Endothelial cell of umbilical vein (primary cell): ENCODE measurements at regions not wholly inside any gene's neighbourhood (a gene's known extent, or its start where the extent isn't known, plus 50 kb on each side); places are given as distances from the start of the nearest gene placed in this dataset.

Experiments
- BruUV-seq: library from RNA; stranded (reverse); fragments of 400-500 nt; replicated peaks from 2 replicates; lab custom pipeline; 2021; lab: Mats Ljungman, UMichigan
- CTCF ChIA-PET: fragments of 300-600, 350-600 bp; sonication (Branson Sonifier 250); formaldehyde crosslinking; loops from one replicate; lab custom pipeline; 2021; ENCODE audit warnings: antibody characterized with exemption, inconsistent platforms; lab: Charles Lee
- POLR2A ChIA-PET: fragments of 300-600, 350-600 bp; sonication (Branson Sonifier 250); formaldehyde crosslinking; loops from one replicate; lab custom pipeline; 2021; ENCODE audit warnings: antibody characterized with exemption, inconsistent platforms; lab: Charles Lee
- DNase-seq: peaks from one replicate; pipeline ENCODE4 v3.0.0-alpha.2; 2011; ENCODE audit warnings: low read depth, low spot score
- FAIRE-seq: peaks from 2 replicates; lab custom pipeline; 2011; peaks lifted over from hg19 to GRCh38; lab: Jason Lieb, UNC
- H2AFZ ChIP-seq: 2 replicates; pipeline ENCODE4 v1.6.0; 2012; ENCODE audit warnings: low read depth, low read length, control low read depth, inconsistent platforms
- H3K27ac ChIP-seq: 2 replicates; pipeline ENCODE4 v1.5.1; 2011; ENCODE audit warnings: low read depth, mild to moderate bottlenecking, control low read depth, low read length, moderate library complexity; ENCODE audit not compliant: insufficient read depth
- H3K27me3 ChIP-seq, 2 experiments: 2 replicates each; pipeline versions ENCODE4 v1.6.0 to v1.6.1; 2011; ENCODE audit warnings: low read length in 2 of 2, mixed read lengths in 1 of 2; ENCODE audit not compliant: control insufficient read depth in 2 of 2, insufficient read depth in 2 of 2
- H3K36me3 ChIP-seq, 2 experiments: 2 replicates in 1 of 2; 3 replicates in 1 of 2; pipeline ENCODE4 v1.5.1; 2011; ENCODE audit warnings: low read length in 2 of 2, mild to moderate bottlenecking in 1 of 2, moderate library complexity in 1 of 2; ENCODE audit not compliant: control insufficient read depth in 2 of 2, insufficient read depth in 2 of 2; ENCODE audit errors: extremely low read depth in 1 of 2
- H3K4me1 ChIP-seq: 3 replicates; pipeline ENCODE4 v1.5.1; 2011; ENCODE audit warnings: mild to moderate bottlenecking, low read length; ENCODE audit not compliant: control insufficient read depth, insufficient read depth; ENCODE audit errors: extremely low read depth
- H3K4me2 ChIP-seq: 2 replicates; pipeline ENCODE4 v1.6.1; 2011; ENCODE audit warnings: low read length, control low read depth, mixed read lengths; ENCODE audit not compliant: insufficient read depth
- H3K4me3 ChIP-seq, 3 experiments: fragments of 200-600 bp in 1 of 3; sonication (generic), shearing (Covaris generic) in 1 of 3; replicated peaks in 1 of 3; 2 replicates each; pipeline ENCODE4 v1.5.1; 2011 to 2016; ENCODE audit warnings: control low read depth in 3 of 3, low read length in 3 of 3, mild to moderate bottlenecking in 2 of 3, inconsistent platforms in 1 of 3, low read depth in 1 of 3, moderate library complexity in 1 of 3; ENCODE audit not compliant: insufficient read depth in 1 of 3
- H3K79me2 ChIP-seq: 2 replicates; pipeline ENCODE4 v1.6.0; 2012; ENCODE audit warnings: low read length, inconsistent platforms; ENCODE audit not compliant: control insufficient read depth, insufficient read depth
- H3K9ac ChIP-seq: replicated peaks from 2 replicates; pipeline ENCODE3; 2011; ENCODE audit warnings: low read length, control low read depth; ENCODE audit not compliant: insufficient read depth; ENCODE audit errors: extremely low read depth
- H3K9me1 ChIP-seq: replicated peaks from 3 replicates; pipeline ENCODE4 v1.6.0; 2011; ENCODE audit warnings: mild to moderate bottlenecking, low read length; ENCODE audit not compliant: control insufficient read depth, insufficient read depth; ENCODE audit errors: extremely low read depth
- H3K9me3 ChIP-seq: replicated peaks from 2 replicates; pipeline ENCODE4 v1.5.1; 2012; ENCODE audit warnings: low read length, inconsistent platforms; ENCODE audit not compliant: control insufficient read depth, insufficient read depth
- H4K20me1 ChIP-seq: replicated peaks from 2 replicates; pipeline ENCODE3; 2011; ENCODE audit warnings: mild to moderate bottlenecking, low read length; ENCODE audit not compliant: control insufficient read depth, insufficient read depth; ENCODE audit errors: extremely low read depth
- EZH2 ChIP-seq: IDR thresholded peaks from 2 replicates; pipeline ENCODE4 v1.6.1; 2012; ENCODE audit warnings: borderline replicate concordance, low read depth, mild to moderate bottlenecking, moderate library complexity, low read length, inconsistent platforms; ENCODE audit not compliant: severe bottlenecking
- FOS ChIP-seq: IDR thresholded peaks from 2 replicates; pipeline ENCODE4 v1.6.1; 2011; ENCODE audit warnings: mild to moderate bottlenecking, low read length, moderate library complexity, borderline replicate concordance; ENCODE audit not compliant: insufficient read depth
- GATA2 ChIP-seq: IDR thresholded peaks from 2 replicates; pipeline ENCODE4 v1.7.0; 2011; ENCODE audit warnings: low read depth, mild to moderate bottlenecking, moderate library complexity, mixed read lengths, low read length; ENCODE audit not compliant: insufficient read length, insufficient read depth
- JUN ChIP-seq: IDR thresholded peaks from 2 replicates; pipeline ENCODE4 v1.6.1; 2011; ENCODE audit warnings: borderline replicate concordance, low read depth; ENCODE audit not compliant: insufficient read length, insufficient read depth
- MYC ChIP-seq: IDR thresholded peaks from one replicate; pipeline ENCODE4 v1.6.1; 2011; ENCODE audit warnings: mild to moderate bottlenecking, low read depth, low read length
- POLR2A ChIP-seq: IDR thresholded peaks from 2 replicates; pipeline ENCODE4 v1.6.1; 2012; ENCODE audit warnings: low read depth, mild to moderate bottlenecking, control low read depth, low read length
- POLR2AphosphoS5 ChIP-seq: IDR thresholded peaks from 2 replicates; pipeline ENCODE4 v1.6.1; 2012; ENCODE audit warnings: low read depth, mild to moderate bottlenecking, control low read depth, low read length, moderate library complexity; ENCODE audit not compliant: insufficient read depth
- dilution Hi-C: fragments of 300-500 bp; cut with MboI; formaldehyde crosslinking; loops from one replicate; pipeline ENCODE4 v1.15.0; 2019; ENCODE audit warnings: low sequenced_read_pairs; ENCODE audit not compliant: extremely low pct_ligation_motif_present
- intact Hi-C: fragments of 100-400 bp; cut with micrococcal nuclease; formaldehyde crosslinking; loops from one replicate; pipeline ENCODE4 v1.10.0; 2022
- TF ChIP-seq, protein P1 (sequence below), 2 donors: IDR thresholded peaks; 1 replicate in 1 of 2; 2 replicates in 1 of 2; pipeline ENCODE4 v1.5.1; 2011; ENCODE audit warnings: low read length in 2 of 2, mild to moderate bottlenecking in 2 of 2, moderate library complexity in 2 of 2, control low read depth in 1 of 2, inconsistent platforms in 1 of 2, low read depth in 1 of 2; ENCODE audit not compliant: insufficient read depth in 1 of 2; ENCODE audit errors: extremely low read depth in 1 of 2
- TF ChIP-seq, protein P2 (sequence below): IDR thresholded peaks from 2 replicates; pipeline ENCODE4 v1.6.1; 2011; ENCODE audit not compliant: insufficient read depth, insufficient read length

DNA sequence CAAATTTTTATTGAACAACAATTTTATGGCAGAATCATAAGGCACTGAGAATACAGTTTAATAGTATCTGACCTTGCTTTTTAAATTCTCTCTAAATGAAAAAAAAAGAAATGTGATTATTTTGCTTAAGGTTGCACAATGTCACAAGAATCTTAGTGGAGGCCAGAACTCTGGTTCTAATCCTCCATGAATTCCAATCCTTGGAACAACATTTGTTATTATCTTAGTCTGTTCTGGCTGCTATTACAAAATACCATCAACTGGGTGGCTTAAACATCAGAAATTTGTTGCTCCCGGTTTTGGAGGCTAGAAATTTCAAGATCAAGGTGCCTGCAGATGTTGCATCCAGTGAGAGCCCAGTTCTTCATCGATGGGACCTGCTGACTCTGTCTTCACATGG, 158.2 kb upstream of the POM121L12 start:
- POLR2A ChIA-PET, result no interaction called here
- BruUV-seq, result no TSS peak
- dilution Hi-C loops (no loop called here), intact Hi-C loops (no loop called here)
- Histone ChIP-seq H3K4me1 (no peaks in the 10 kb centered on the region), H3K27ac (no peak overlapping the region), H2AFZ (no peak overlapping the region), H3K79me2 (no peaks in the 10 kb centered on the region), H3K4me3 (no peak overlapping the region), H4K20me1 (no peaks in the 10 kb centered on the region), H3K9me3 (no peaks in the 10 kb centered on the region), H3K27me3 (no peaks in the 10 kb centered on the region), H3K9me1 (no peaks in the 10 kb centered on the region), H3K36me3 (no peaks in the 10 kb centered on the region), H3K9ac (no peak overlapping the region), H3K4me2 (no peak overlapping the region)
- no peak for DNase-seq
- no peak for TF ChIP-seq EZH2
- TF ChIP-seq, protein P1, sequence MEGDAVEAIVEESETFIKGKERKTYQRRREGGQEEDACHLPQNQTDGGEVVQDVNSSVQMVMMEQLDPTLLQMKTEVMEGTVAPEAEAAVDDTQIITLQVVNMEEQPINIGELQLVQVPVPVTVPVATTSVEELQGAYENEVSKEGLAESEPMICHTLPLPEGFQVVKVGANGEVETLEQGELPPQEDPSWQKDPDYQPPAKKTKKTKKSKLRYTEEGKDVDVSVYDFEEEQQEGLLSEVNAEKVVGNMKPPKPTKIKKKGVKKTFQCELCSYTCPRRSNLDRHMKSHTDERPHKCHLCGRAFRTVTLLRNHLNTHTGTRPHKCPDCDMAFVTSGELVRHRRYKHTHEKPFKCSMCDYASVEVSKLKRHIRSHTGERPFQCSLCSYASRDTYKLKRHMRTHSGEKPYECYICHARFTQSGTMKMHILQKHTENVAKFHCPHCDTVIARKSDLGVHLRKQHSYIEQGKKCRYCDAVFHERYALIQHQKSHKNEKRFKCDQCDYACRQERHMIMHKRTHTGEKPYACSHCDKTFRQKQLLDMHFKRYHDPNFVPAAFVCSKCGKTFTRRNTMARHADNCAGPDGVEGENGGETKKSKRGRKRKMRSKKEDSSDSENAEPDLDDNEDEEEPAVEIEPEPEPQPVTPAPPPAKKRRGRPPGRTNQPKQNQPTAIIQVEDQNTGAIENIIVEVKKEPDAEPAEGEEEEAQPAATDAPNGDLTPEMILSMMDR (IDR thresholded peaks at IDR 0.05; ENCODE audit: extremely low read depth in 1 of 2, insufficient read depth in 1 of 2, low read depth in 1 of 2, low read length in 2 of 2), result no peak
- TF ChIP-seq POLR2A, result no peak
- TF ChIP-seq, protein P2, sequence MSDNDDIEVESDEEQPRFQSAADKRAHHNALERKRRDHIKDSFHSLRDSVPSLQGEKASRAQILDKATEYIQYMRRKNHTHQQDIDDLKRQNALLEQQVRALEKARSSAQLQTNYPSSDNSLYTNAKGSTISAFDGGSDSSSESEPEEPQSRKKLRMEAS, result no peak
- no peak for TF ChIP-seq POLR2AphosphoS5
- no peak for TF ChIP-seq MYC
- no peak for TF ChIP-seq GATA2
- no peak for TF ChIP-seq FOS
- TF ChIP-seq JUN, result no peak
- CTCF ChIA-PET, result no interaction called here
- no peak for FAIRE-seq
